Inferior parietal cortex (tissue), 1 donor: ENCODE measurements at regions not wholly inside any gene's neighbourhood (a gene's known extent, or its start where the extent isn't known, plus 50 kb on each side); places are given as distances from the start of the nearest gene placed in this dataset.
"Not testable (repeated sequence)": the region's sequence is repeated elsewhere in the genome, so short reads cannot be mapped to it uniquely, and the experiment has no call there.

Source experiments
- DNase-seq: peaks from one replicate; pipeline ENCODE4 v3.0.0-alpha.2; 2016; ENCODE audit errors: extremely low spot score

GRCh38 chr9:78713614-78714405, 416.9 kb downstream of the PSAT1 start:
- DNase-seq, result no peak

- DNase-seq, result no peak
Observed at GRCh38 chr9:78714576-78714975, 417.7 kb downstream of the PSAT1 start.

- DNase-seq, result not testable (repeated sequence)
Observed at GRCh38 chr9:78719029-78719428, 422.1 kb downstream of the PSAT1 start.

GRCh38 chr9:78724896-78725295, 428.0 kb downstream of the PSAT1 start:
- no peak for DNase-seq

GRCh38 chr9:78725503-78725902, 428.6 kb downstream of the PSAT1 start:
- DNase-seq, result no peak

- no peak for DNase-seq
Observed at GRCh38 chr9:78745331-78745730, 448.4 kb downstream of the PSAT1 start.

GRCh38 chr9:78746010-78746409, 449.1 kb downstream of the PSAT1 start:
- DNase-seq, result no peak

- no peak for DNase-seq
Observed at GRCh38 chr9:78753039-78753438, 456.1 kb downstream of the PSAT1 start.

- no peak for DNase-seq
Observed at GRCh38 chr9:78756813-78757510, 460.0 kb downstream of the PSAT1 start.

- DNase-seq, result no peak
Observed at GRCh38 chr9:78763424-78763823, 466.5 kb downstream of the PSAT1 start.

- DNase-seq, result no peak
Observed at GRCh38 chr9:78765861-78766260, 468.9 kb downstream of the PSAT1 start.

GRCh38 chr9:78767490-78767889, 470.6 kb downstream of the PSAT1 start:
- DNase-seq, result peak; percentile 29

GRCh38 chr9:78769690-78770089, 472.8 kb downstream of the PSAT1 start:
- no peak for DNase-seq

- DNase-seq, result no peak
Observed at GRCh38 chr9:78775211-78775610, 478.3 kb downstream of the PSAT1 start.

- DNase-seq, result no peak
Observed at GRCh38 chr9:78775696-78776295, 478.9 kb downstream of the PSAT1 start.

GRCh38 chr9:78777747-78778146, 480.8 kb downstream of the PSAT1 start:
- no peak for DNase-seq

- no peak for DNase-seq
Observed at GRCh38 chr9:78778318-78778717, 481.4 kb downstream of the PSAT1 start.

GRCh38 chr9:78778861-78779374, 482.0 kb downstream of the PSAT1 start:
- DNase-seq, result no peak

- no peak for DNase-seq
Observed at GRCh38 chr9:78781681-78782080, 484.8 kb downstream of the PSAT1 start.

- DNase-seq, result no peak
Observed at GRCh38 chr9:78782234-78782633, 485.3 kb downstream of the PSAT1 start.

- no peak for DNase-seq
Observed at GRCh38 chr9:78782858-78783257, 485.9 kb downstream of the PSAT1 start.

GRCh38 chr9:78783743-78784142, 486.8 kb downstream of the PSAT1 start:
- no peak for DNase-seq

GRCh38 chr9:78786794-78787193, 489.9 kb downstream of the PSAT1 start:
- DNase-seq, result no peak
